Subcutaneous abdominal adipose tissue (tissue), 5 donors: ENCODE measurements at regions not wholly inside any gene's neighbourhood (a gene's known extent, or its start where the extent isn't known, plus 50 kb on each side); places are given as distances from the start of the nearest gene placed in this dataset.

ENCODE experiments used
- H3K27ac ChIP-seq: one replicate; pipeline ENCODE4 v1.7.0; 2013; ENCODE audit warnings: low read depth, mild to moderate bottlenecking, inconsistent platforms, low read length, moderate library complexity
- H3K27me3 ChIP-seq, 5 donors: one replicate each; pipeline ENCODE4 v1.7.0; 2013; ENCODE audit warnings: low read length in 5 of 5, inconsistent platforms in 1 of 5; ENCODE audit not compliant: control insufficient read depth in 5 of 5, insufficient read depth in 4 of 5
- H3K36me3 ChIP-seq, 5 donors: one replicate each; pipeline ENCODE4 v1.7.0; 2013; ENCODE audit warnings: low read length in 5 of 5; ENCODE audit not compliant: control insufficient read depth in 5 of 5, insufficient read depth in 5 of 5
- H3K4me1 ChIP-seq, 5 donors: one replicate each; pipeline ENCODE4 v1.7.0; 2013; ENCODE audit warnings: low read length in 5 of 5, mild to moderate bottlenecking in 3 of 5, moderate library complexity in 1 of 5; ENCODE audit not compliant: control insufficient read depth in 5 of 5, insufficient read depth in 5 of 5
- H3K4me3 ChIP-seq, 5 donors: one replicate each; pipeline ENCODE4 v1.7.0; 2013; ENCODE audit warnings: low read length in 5 of 5, low read depth in 1 of 5
- H3K9ac ChIP-seq, 5 donors: one replicate each; pipeline ENCODE4 v1.7.0; 2013; ENCODE audit warnings: low read length in 5 of 5, mild to moderate bottlenecking in 4 of 5, moderate library complexity in 3 of 5
- H3K9me3 ChIP-seq, 5 donors: one replicate each; pipeline ENCODE4 v1.7.0; 2013; ENCODE audit warnings: low read length in 5 of 5; ENCODE audit not compliant: control insufficient read depth in 5 of 5
- donor health status: healthy.
- donor health status: healthy.
- donor health status: healthy.
- donor health status: healthy.
- donor health status: healthy.

DNA sequence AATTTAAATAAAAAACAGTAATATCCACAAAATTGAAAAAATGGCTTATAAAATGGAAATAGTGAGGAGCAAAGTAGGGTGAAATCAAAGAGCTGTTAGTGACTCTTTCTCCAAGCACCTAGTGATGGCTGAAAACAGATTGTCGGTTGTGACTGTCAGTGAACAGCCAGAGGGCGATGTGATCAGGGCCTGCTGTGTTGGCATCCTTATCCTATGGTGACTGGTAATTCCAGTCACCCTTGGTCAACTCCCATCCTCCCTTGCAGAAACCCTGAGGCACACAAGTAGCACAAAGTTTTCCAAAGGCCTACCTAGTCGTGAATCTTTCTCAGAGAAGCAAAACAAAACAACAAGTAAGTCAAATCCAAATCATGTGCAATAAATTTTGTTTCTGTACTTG, 599.8 kb upstream of the CXADR start:
- H3K4me1 ChIP-seq, result no peaks in the 10 kb centered on the region
- H3K27me3 ChIP-seq, result no peaks in the 10 kb centered on the region
- H3K9ac ChIP-seq, result no peak overlapping the region
- no peak overlapping the region for H3K27ac ChIP-seq
- H3K9me3 ChIP-seq, result no peaks in the 10 kb centered on the region
- H3K36me3 ChIP-seq, result no peaks in the 10 kb centered on the region
- H3K4me3 ChIP-seq, result no peak overlapping the region

DNA sequence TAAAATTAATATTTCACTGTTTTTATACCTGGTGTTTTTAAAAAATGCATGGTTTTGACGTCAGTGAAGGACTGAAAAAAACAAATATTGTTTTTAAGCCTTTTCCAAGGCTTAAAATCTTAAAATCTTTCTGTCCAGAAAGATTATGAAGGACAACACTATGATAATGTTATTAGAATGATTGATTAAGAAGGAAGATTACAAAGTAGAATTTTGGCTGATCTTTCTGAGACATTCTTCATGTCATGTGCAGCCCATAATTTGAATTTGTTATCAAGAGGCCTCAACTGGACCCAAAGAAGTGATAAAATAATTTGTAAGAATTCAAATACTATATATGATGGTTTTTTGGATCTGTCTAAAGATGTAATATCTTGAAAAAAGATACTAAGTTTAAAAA, 584.4 kb upstream of the CXADR start:
- no peaks in the 10 kb centered on the region for H3K27me3 ChIP-seq
- no peak overlapping the region for H3K27ac ChIP-seq
- H3K4me1 ChIP-seq, result no peaks in the 10 kb centered on the region
- H3K9me3 ChIP-seq, result no peaks in the 10 kb centered on the region
- H3K36me3 ChIP-seq, result no peaks in the 10 kb centered on the region
- H3K9ac ChIP-seq, result no peak overlapping the region
- H3K4me3 ChIP-seq, result no peak overlapping the region

DNA sequence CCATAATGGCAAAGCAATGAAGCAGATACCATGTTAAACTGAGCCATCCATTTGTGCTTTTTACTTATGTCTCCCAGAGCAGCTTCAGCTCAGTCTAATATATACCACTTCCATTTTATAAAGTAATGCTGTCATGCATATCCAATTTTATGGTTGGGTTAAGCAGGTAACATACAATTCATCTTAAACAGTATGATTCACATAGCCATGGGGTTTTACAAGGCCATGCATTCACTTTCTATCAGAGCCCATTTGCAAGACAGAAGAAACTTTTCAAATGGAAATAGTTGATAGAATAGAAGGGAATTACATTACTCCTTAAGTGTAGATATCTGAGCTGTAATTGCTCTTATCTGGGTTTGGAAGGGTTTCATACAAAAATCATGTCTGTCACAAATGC, 580.5 kb upstream of the CXADR start:
- Histone ChIP-seq H3K27ac (no peak overlapping the region), H3K36me3 (no peaks in the 10 kb centered on the region), H3K4me3 (no peak overlapping the region), H3K4me1 (no peaks in the 10 kb centered on the region), H3K9ac (no peak overlapping the region), H3K9me3 (no peaks in the 10 kb centered on the region), H3K27me3 (no peaks in the 10 kb centered on the region)

DNA sequence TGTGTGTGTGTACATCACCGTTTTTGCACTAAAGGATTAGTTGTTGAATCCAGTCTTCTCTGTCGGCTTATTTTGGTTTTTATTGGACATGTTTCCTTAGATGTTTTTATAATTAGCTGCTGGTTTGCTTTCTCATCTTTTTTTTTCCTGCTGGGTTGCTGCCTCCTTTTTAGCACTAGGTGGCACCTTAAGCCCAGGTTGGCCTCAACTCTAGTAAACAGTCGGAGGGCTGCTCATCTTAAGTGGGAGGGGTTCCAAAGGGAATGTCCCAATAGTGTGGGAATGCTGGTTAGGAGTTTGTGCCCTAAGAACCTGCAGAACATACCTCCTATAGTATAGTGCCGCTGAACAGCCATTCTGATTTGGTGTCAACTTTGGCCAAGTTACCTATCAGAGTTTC, 570.1 kb upstream of the CXADR start:
- H3K4me1 ChIP-seq, result no peaks in the 10 kb centered on the region
- no peaks in the 10 kb centered on the region for H3K27me3 ChIP-seq
- H3K9me3 ChIP-seq, result no peaks in the 10 kb centered on the region
- H3K9ac ChIP-seq, result no peak overlapping the region
- H3K36me3 ChIP-seq, result no peaks in the 10 kb centered on the region
- no peak overlapping the region for H3K4me3 ChIP-seq
- H3K27ac ChIP-seq, result no peak overlapping the region

DNA sequence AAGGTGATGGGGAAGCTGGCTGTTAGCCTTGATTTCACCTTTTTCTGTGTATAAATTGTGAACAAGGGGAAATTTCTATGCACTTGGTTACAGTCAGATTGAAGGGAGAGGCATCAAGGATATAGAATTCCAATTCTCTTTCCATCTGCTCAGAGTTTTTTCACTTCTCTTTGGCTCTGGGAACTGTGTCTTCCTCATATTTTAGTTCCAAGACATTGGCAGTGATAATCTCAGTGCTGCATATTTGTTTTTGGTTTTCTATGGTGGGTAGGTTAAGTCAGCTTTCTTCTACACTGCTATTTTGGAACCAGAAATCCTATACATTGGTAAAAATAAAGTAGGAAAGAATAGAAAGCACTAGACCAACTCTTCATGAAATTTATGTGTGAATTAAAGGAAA, 569.6 kb upstream of the CXADR start:
- Histone ChIP-seq H3K4me3 (no peak overlapping the region), H3K9ac (no peak overlapping the region), H3K27ac (no peak overlapping the region), H3K27me3 (no peaks in the 10 kb centered on the region), H3K4me1 (no peaks in the 10 kb centered on the region), H3K36me3 (no peaks in the 10 kb centered on the region), H3K9me3 (no peaks in the 10 kb centered on the region)

DNA sequence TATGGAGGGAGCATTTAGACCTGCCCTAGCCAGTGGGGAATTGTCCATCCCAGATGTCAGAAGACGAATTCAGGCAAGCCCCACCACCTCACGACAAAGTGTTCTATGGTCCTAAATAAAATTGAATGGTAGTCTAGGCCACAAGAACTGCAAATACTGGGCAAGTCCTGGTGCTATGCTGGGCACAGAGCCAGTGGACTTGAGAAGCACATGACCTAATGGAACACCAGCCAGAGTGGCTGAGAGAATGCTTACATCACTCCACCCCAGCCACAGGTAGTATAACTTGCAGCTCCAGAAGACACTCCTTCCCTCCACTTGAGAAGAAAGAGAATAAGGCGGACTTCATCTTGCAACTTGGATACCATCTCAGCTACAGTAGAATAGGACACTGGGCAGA, 567.3 kb upstream of the CXADR start:
- Histone ChIP-seq H3K27ac (no peak overlapping the region), H3K9me3 (no peaks in the 10 kb centered on the region), H3K4me1 (no peaks in the 10 kb centered on the region), H3K4me3 (no peak overlapping the region), H3K9ac (no peak overlapping the region), H3K27me3 (no peaks in the 10 kb centered on the region), H3K36me3 (no peaks in the 10 kb centered on the region)

DNA sequence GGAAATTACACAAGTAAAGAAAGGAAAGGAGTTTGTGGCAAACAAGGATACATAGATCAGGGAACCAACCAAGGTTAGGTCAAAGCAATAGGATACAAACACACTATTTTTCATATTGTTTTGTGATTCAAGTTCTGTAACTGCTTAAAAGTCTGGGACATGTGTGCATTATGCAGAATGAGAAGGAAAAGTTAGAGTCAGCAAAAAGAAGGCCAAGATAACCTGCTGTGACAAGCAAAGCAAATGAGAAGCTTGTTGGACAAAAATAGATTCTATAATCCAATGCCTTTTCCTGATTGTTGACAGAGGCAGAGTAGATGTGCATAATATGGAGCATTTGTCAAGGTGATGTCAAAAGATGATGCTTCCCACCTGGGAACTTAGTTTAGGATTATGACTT, 556.0 kb upstream of the CXADR start:
- Histone ChIP-seq H3K9me3 (peaks cover 0 to 3% (median 0%) of the 10 kb centered on the region in 5 donors), H3K4me1 (no peaks in the 10 kb centered on the region), H3K27me3 (no peaks in the 10 kb centered on the region), H3K9ac (no peak overlapping the region), H3K36me3 (no peaks in the 10 kb centered on the region), H3K4me3 (no peak overlapping the region), H3K27ac (no peak overlapping the region)

DNA sequence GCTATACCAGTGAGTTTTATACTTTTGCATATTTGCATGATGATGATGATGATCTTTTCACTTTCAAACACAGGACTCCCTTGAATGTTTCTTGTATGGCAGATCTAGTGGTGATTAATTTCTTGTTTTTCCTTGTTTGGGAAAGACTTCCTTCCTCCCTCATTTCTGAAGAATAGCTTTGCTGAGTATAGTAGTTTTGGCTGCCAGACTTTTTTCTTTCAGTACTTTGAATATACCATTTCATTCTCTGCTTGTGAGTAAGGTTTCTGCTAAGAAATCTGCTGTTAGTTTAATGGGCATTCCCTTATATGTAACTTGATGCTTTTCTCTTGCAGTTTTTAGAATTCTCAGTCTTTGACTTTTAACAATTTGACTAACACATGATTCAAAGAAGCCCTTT, 547.4 kb upstream of the CXADR start:
- Histone ChIP-seq H3K4me1 (peaks cover 0 to 6% (median 4%) of the 10 kb centered on the region in 5 donors), H3K9ac (no peak overlapping the region), H3K27ac (no peak overlapping the region), H3K4me3 (no peak overlapping the region), H3K36me3 (no peaks in the 10 kb centered on the region), H3K27me3 (no peaks in the 10 kb centered on the region), H3K9me3 (peaks cover 3 to 13% (median 12%) of the 10 kb centered on the region in 5 donors)

DNA sequence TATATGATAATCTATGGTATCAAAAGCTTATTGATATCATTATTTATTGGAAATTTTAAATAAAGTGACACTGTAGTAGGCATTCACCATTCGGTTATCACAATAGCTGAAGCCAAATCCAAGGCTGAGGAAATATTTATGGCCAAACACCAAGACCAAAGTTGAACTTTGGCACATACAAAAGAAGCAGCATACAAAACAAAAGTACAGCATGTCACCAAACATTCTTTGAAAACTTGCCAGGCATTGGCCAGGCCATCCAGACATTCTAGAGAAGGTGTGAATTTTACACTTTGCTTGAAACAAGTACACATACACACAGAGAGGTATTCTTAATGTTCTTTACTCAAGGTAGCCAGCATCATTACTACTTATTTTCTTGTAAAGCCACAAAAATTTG, 544.4 kb upstream of the CXADR start:
- Histone ChIP-seq H3K4me1 (peaks cover 0 to 6% (median 4%) of the 10 kb centered on the region in 5 donors), H3K27ac (no peak overlapping the region), H3K27me3 (no peaks in the 10 kb centered on the region), H3K36me3 (no peaks in the 10 kb centered on the region), H3K9ac (no peak overlapping the region), H3K4me3 (no peak overlapping the region), H3K9me3 (peaks cover 3 to 13% (median 12%) of the 10 kb centered on the region in 5 donors)

DNA sequence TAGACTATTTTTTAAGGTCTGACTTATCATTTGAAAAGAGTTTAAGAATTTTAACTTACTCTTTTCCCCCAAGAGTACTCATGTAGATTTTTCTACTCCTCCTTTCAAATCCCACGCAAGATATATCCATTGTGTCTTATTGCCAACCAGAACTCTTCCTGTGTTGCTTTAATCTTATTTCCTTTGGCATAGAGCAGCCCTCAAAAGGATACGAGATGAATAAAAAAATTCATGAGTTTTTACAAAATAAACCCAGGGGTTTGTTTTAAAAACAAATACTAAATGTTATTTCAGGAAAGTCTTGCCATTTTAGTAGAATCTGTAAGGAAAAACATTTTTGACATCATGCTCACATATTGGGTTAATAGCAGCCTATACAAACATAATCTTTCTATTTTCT, 543.2 kb upstream of the CXADR start:
- Histone ChIP-seq H3K4me3 (no peak overlapping the region), H3K27ac (no peak overlapping the region), H3K4me1 (peaks cover 0 to 6% (median 4%) of the 10 kb centered on the region in 5 donors), H3K9ac (no peak overlapping the region), H3K9me3 (peaks cover 3 to 13% (median 12%) of the 10 kb centered on the region in 5 donors), H3K27me3 (no peaks in the 10 kb centered on the region), H3K36me3 (no peaks in the 10 kb centered on the region)

DNA sequence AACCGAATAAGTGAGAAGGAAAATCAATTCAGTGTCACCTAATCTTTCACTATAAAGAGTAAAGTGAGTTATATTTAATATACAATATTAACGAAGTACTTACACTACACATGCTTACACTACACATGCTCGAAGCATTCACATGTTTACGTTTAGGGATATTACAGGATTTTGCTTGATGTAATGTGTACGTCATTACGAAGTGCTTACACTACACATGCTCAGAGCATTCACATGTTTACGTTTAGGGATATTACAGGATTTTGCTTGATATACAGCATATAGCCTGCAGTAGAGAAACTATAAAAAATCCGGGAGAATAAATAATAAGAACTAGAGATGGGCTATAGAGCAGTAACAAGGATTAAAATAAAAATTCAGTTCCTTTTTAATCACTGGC, 538.8 kb upstream of the CXADR start:
- Histone ChIP-seq H3K36me3 (no peaks in the 10 kb centered on the region), H3K9ac (no peak overlapping the region), H3K4me3 (no peak overlapping the region), H3K9me3 (no peaks in the 10 kb centered on the region), H3K4me1 (no peaks in the 10 kb centered on the region), H3K27ac (no peak overlapping the region), H3K27me3 (no peaks in the 10 kb centered on the region)
